ENCODE measurements at regions not wholly inside any gene's neighbourhood (a gene's known extent, or its start where the extent isn't known, plus 50 kb on each side); places are given as distances from the start of the nearest gene placed in this dataset.

DNA sequence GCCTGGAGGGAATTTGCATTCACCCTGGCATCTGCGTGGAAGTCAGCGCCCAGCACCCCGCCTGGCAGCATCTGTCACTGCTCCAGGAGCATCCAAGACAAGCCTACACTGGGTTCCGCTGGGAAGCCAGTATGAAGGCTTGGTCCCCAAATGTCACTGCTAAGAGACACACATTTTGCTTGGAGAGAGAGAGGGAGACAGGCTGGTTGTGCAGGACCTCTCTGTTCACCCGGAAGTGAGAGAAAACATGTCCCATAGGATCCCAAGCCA, 119.5 kb downstream of the SEC23IP start:
- TF ChIP-seq, protein P1, sequence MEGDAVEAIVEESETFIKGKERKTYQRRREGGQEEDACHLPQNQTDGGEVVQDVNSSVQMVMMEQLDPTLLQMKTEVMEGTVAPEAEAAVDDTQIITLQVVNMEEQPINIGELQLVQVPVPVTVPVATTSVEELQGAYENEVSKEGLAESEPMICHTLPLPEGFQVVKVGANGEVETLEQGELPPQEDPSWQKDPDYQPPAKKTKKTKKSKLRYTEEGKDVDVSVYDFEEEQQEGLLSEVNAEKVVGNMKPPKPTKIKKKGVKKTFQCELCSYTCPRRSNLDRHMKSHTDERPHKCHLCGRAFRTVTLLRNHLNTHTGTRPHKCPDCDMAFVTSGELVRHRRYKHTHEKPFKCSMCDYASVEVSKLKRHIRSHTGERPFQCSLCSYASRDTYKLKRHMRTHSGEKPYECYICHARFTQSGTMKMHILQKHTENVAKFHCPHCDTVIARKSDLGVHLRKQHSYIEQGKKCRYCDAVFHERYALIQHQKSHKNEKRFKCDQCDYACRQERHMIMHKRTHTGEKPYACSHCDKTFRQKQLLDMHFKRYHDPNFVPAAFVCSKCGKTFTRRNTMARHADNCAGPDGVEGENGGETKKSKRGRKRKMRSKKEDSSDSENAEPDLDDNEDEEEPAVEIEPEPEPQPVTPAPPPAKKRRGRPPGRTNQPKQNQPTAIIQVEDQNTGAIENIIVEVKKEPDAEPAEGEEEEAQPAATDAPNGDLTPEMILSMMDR (IDR thresholded peaks at IDR 0.05; ENCODE audit: insufficient read depth, low read depth, low read length, missing control alignments): no peak
- DNase-seq (ENCODE audit: low read depth): no peak

GRCh38 chr10:120012566-120012965, 120.0 kb downstream of the SEC23IP start:
- no peak overlapping the region for H3K4me3 ChIP-seq (ENCODE audit: low read length)
- DNase-seq (ENCODE audit: low read depth): peak; percentile 10
- TF ChIP-seq, protein P1 (IDR thresholded peaks at IDR 0.05; ENCODE audit: insufficient read depth, low read depth, low read length, missing control alignments): no peak

More for the DNA sequence above, 119.5 kb downstream of the SEC23IP start:
- H3K4me3 ChIP-seq (ENCODE audit: low read length): no peak overlapping the region

DNA sequence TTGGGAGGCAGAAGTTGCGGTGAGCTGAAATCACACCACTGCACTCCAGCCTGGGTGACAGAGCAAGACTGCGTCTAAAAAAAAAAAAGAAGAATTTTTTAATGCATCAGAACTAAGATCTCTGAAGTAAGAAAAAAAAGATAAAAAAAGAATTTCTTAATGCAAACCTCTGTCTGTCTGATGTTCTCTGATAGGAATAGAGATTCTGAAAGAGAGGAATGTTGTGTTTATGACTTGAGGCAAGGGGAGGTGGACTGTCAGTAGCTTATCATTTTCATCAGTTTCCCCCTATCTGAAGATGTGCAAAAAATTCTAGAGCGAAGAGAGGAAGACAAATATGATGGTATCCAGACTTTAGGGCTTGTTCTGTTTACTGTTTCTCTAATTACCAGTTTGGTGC, 121.5 kb downstream of the SEC23IP start:
- no peak for DNase-seq (ENCODE audit: low read depth)
- no peak overlapping the region for H3K4me3 ChIP-seq (ENCODE audit: low read length)
- TF ChIP-seq, protein P1 (IDR thresholded peaks at IDR 0.05; ENCODE audit: insufficient read depth, low read depth, low read length, missing control alignments): no peak

DNA sequence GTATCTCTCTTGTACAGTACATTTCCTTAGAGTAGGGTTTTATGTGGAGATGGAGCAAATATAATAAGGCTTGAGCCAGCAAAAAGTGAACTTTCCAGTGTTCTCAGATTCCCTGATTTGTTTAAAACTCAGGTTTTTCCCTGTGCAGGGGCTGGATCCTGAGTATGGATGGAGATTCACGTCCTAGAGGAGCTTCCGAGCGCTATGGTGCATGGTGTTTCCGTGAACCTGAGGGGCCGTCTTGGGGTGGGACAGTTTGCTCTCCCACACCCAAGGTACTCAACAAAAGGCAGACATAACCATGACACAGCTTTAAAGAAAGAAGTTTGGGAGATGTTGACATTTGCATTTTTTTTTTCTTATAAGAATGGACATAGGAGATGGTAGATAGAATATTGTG, 122.5 kb downstream of the SEC23IP start:
- TF ChIP-seq, protein P1 (IDR thresholded peaks at IDR 0.05; ENCODE audit: insufficient read depth, low read depth, low read length, missing control alignments): no peak
- no peak for DNase-seq (ENCODE audit: low read depth)
- no peak overlapping the region for H3K4me3 ChIP-seq (ENCODE audit: low read length)

DNA sequence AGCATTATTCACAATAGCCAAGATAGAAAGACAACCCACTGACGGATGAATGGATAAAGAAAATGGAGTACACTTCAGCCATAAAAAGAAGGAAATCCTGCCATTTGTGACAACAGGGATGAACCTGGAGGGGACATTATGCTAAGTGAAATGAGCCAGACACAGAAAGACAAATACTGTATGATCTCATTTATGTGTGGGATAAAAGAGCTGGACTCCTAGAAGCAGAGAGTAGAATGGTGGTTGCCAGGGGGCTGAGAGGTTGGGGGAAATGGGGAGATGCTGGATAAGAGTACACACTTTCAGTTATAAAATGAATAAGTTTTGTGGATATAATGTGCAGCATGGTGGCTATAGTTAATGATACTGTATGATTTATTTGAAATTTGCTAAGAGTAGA, 124.4 kb downstream of the SEC23IP start:
- H3K4me3 ChIP-seq (ENCODE audit: low read length): no peak overlapping the region
- no peak for DNase-seq (ENCODE audit: low read depth)
- TF ChIP-seq, protein P1 (IDR thresholded peaks at IDR 0.05; ENCODE audit: insufficient read depth, low read depth, low read length, missing control alignments): no peak

- DNase-seq (ENCODE audit: low read depth): no peak
- TF ChIP-seq, protein P1 (IDR thresholded peaks at IDR 0.05; ENCODE audit: insufficient read depth, low read depth, low read length, missing control alignments): no peak
- H3K4me3 ChIP-seq (ENCODE audit: low read length): no peak overlapping the region
Observed at GRCh38 chr10:120017733-120018417, 125.3 kb downstream of the SEC23IP start.

DNA sequence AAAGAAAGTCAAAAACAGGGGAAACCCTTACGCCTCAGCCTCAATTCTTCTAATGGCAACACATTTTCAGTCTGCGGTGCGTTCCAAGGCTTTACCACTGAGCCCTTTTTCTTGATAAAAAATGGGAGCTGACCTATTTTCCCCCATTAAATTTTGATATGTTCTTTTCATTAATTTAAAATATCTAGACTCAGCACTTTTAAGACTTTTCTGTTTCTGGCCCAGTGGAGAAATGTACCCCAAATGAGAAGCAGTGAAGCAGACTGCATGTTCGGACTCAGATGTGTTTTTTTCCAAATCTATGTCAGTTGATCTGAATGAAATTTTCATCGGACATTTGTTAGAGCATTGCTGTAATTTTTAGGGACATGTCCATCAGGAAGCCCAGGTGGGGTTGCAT, 126.2 kb downstream of the SEC23IP start:
- no peak for DNase-seq (ENCODE audit: low read depth)
- TF ChIP-seq, protein P1 (IDR thresholded peaks at IDR 0.05; ENCODE audit: insufficient read depth, low read depth, low read length, missing control alignments): no peak
- H3K4me3 ChIP-seq (ENCODE audit: low read length): no peak overlapping the region

All from epithelial cell of esophagus (primary cell).